Upper lobe of left lung (tissue), 6 donors: ENCODE measurements at regions not wholly inside any gene's neighbourhood (a gene's known extent, or its start where the extent isn't known, plus 50 kb on each side); places are given as distances from the start of the nearest gene placed in this dataset.
A peak's percentile ranks its signal among the peaks of the same experiment; 100 is the strongest.

Source experiments
- ATAC-seq, 2 donors: fragments of 200-7000 bp; cut with Tn5 transposase; one replicate each; pipeline ENCODE4 v1.9.1; 2022; ENCODE audit warnings: mild to moderate bottlenecking in 2 of 2, moderate library complexity in 2 of 2; ENCODE audit not compliant: low FRiP score in 2 of 2
- DNase-seq, 2 donors: peaks; one replicate each; pipeline ENCODE4 v3.0.0-alpha.2; 2019 to 2020
- H3K27ac ChIP-seq, 4 donors: fragments of 200-600 bp; sonication (generic); one replicate each; pipeline ENCODE4 v1.5.1; 2016 to 2019
- H3K27me3 ChIP-seq, 4 donors: fragments of 200-600 bp; sonication (generic); one replicate each; pipeline ENCODE4 v1.5.1; 2017 to 2019
- H3K36me3 ChIP-seq, 4 donors: fragments of 200-600 bp; sonication (generic); one replicate each; pipeline ENCODE4 v1.5.1; 2016 to 2019
- H3K4me1 ChIP-seq, 4 donors: fragments of 200-600 bp; sonication (generic); one replicate each; pipeline ENCODE4 v1.5.1; 2018 to 2019
- H3K4me3 ChIP-seq, 4 donors: fragments of 200-600 bp; sonication (generic); one replicate each; pipeline ENCODE4 v1.5.1; 2017 to 2019; ENCODE audit warnings: mild to moderate bottlenecking in 2 of 4, moderate library complexity in 1 of 4
- H3K9me3 ChIP-seq, 4 donors: fragments of 200-600 bp; sonication (generic); one replicate each; pipeline ENCODE4 v1.5.1; 2018 to 2019
- EP300 ChIP-seq, 4 donors: sonication (generic); formaldehyde crosslinking; IDR thresholded peaks; one replicate each; pipeline ENCODE4 v1.5.1; 2017; ENCODE audit warnings: antibody characterized with exemption in 4 of 4, control low read depth in 2 of 4
- POLR2A ChIP-seq, 4 donors: fragments of 450-650 bp; IDR thresholded peaks; one replicate each; pipeline ENCODE4 v1.5.1; 2016 to 2017; ENCODE audit warnings: antibody characterized with exemption in 4 of 4, mild to moderate bottlenecking in 2 of 4
- POLR2AphosphoS5 ChIP-seq, 2 donors: sonication (generic); formaldehyde crosslinking; IDR thresholded peaks; one replicate each; pipeline ENCODE4 v1.5.1; 2017; ENCODE audit warnings: antibody characterized with exemption in 2 of 2
- WGBS, 2 donors: methylation state at CpG; one replicate each; pipeline ENCODE4 v1.1.5; 2017 to 2018; 5-methylcytosine and 5-hydroxymethylcytosine counted together
- TF ChIP-seq, protein P1 (sequence below), 6 experiments: fragments of 450-650 bp in 4 of 6; fragments of 200-600 bp in 2 of 6; sonication (generic) in 2 of 6; IDR thresholded peaks; one replicate each; pipeline ENCODE4 v1.5.1; 2016 to 2019; ENCODE audit warnings: antibody characterized with exemption in 6 of 6
- donor health status: DM: no; HTN: no; CAD: no; lungs with moderate emphysema.
- donor health status: DM: no; HTN: yes; CAD: no; lungs with severe emphysema.

DNA sequence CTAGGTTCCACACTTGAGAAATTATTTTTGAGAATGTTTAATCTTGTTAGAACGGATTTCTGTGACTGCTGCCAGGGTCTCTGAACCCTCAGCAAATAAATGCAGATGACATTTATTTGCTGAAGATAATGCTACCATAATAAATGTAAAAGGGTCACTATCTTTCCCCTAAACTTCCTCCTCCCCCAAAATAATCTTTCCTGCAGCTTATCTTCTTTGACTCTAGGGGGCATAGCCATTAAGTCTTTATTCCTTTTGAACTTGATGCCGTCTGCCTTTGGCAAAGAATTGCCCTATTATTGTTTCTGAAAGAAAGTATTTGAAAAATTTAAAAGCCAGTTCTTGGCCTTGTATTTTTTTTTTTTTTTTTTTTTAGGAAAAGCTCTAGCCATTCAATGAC is 63.6 kb upstream of the ACSL3 start:
- H3K27me3 ChIP-seq: no peaks in the 10 kb centered on the region
- no peaks in the 10 kb centered on the region for H3K36me3 ChIP-seq
- TF ChIP-seq POLR2A (IDR thresholded peaks at IDR 0.05): no peak
- TF ChIP-seq, protein P1, sequence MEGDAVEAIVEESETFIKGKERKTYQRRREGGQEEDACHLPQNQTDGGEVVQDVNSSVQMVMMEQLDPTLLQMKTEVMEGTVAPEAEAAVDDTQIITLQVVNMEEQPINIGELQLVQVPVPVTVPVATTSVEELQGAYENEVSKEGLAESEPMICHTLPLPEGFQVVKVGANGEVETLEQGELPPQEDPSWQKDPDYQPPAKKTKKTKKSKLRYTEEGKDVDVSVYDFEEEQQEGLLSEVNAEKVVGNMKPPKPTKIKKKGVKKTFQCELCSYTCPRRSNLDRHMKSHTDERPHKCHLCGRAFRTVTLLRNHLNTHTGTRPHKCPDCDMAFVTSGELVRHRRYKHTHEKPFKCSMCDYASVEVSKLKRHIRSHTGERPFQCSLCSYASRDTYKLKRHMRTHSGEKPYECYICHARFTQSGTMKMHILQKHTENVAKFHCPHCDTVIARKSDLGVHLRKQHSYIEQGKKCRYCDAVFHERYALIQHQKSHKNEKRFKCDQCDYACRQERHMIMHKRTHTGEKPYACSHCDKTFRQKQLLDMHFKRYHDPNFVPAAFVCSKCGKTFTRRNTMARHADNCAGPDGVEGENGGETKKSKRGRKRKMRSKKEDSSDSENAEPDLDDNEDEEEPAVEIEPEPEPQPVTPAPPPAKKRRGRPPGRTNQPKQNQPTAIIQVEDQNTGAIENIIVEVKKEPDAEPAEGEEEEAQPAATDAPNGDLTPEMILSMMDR (IDR thresholded peaks at IDR 0.05): peak; percentile 18 to 48 (median 35)
- H3K4me3 ChIP-seq: no peak overlapping the region
- 7 to 22% methylated on average over 2 of the region's 2 CpGs for WGBS, 2 donors
- no peak for DNase-seq
- ATAC-seq: peak in 1 of 2 donors; percentile 45
- H3K9me3 ChIP-seq: no peaks in the 10 kb centered on the region
- H3K4me1 ChIP-seq: peaks cover 30 to 43% (median 36%) of the 10 kb centered on the region in 4 donors
- peak overlapping the region; percentile 28 to 78 (median 53) for H3K27ac ChIP-seq

- Histone ChIP-seq H3K27ac (peak overlapping the region in 3 of 4 donors; percentile 54 to 78 (median 55)), H3K4me3 (no peak overlapping the region), H3K9me3 (no peaks in the 10 kb centered on the region), H3K36me3 (no peaks in the 10 kb centered on the region), H3K27me3 (no peaks in the 10 kb centered on the region), H3K4me1 (peaks cover 24 to 36% (median 31%) of the 10 kb centered on the region in 4 donors)
- peak in 1 of 4 donors; percentile 10 for TF ChIP-seq EP300 (IDR thresholded peaks at IDR 0.05)
- TF ChIP-seq, protein P1 (IDR thresholded peaks at IDR 0.05): no peak
- peak in 1 of 2 donors; percentile 56 for TF ChIP-seq POLR2AphosphoS5 (IDR thresholded peaks at IDR 0.05)
- 57 to 67% methylated on average over 3 of the region's 3 CpGs for WGBS, 2 donors
- DNase-seq (no peak), ATAC-seq (peak in 1 of 2 donors; percentile 38)
Measured at GRCh38 chr2:222797871-222798270, 63.0 kb upstream of the ACSL3 start.

- H3K9me3 ChIP-seq: no peaks in the 10 kb centered on the region
- no peak for ATAC-seq
- peaks cover 24 to 32% (median 30%) of the 10 kb centered on the region in 4 donors for H3K4me1 ChIP-seq
- no peaks in the 10 kb centered on the region for H3K36me3 ChIP-seq
- H3K4me3 ChIP-seq: no peak overlapping the region
- DNase-seq: no peak
- no peaks in the 10 kb centered on the region for H3K27me3 ChIP-seq
- peak overlapping the region; percentile 15 to 78 (median 48) for H3K27ac ChIP-seq
- no peak for TF ChIP-seq POLR2A (IDR thresholded peaks at IDR 0.05)
- no peak for TF ChIP-seq POLR2AphosphoS5 (IDR thresholded peaks at IDR 0.05)
- no peak for TF ChIP-seq EP300 (IDR thresholded peaks at IDR 0.05)
- TF ChIP-seq, protein P1 (IDR thresholded peaks at IDR 0.05): no peak
Measured at GRCh38 chr2:222798528-222798927, 62.3 kb upstream of the ACSL3 start.

DNA sequence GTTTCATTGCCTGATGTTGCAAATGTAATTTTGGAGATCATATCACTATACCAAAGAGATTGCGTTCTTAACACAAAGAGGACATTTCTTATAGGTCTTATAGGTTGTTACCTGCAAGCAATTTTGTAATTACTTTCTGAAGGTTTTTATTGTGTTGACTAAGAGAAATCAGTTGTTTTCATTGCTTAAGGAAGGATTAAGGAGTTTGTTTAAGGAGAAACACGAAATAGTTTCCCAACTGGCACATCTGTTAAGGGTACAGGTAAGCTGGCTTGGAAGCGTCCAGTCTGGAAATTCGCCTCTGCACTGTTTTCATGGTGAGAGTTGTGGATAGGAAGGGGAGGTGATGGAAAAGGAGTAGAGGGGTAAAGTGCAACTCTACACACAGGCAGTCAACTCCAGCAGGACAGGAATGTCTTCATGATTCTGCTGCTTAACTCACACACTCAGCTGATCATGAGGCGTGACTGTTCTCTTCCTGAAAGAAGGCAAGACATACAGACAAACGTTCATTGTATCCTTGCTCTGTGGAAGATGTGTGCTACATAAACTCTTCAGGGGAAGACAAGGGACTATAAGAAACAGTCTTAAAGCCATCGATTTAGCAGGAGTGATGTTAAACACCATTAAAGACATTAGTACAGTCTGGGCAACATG is 61.4 kb upstream of the ACSL3 start:
- Histone ChIP-seq H3K4me3 (no peak overlapping the region), H3K36me3 (no peaks in the 10 kb centered on the region), H3K4me1 (peaks cover 24 to 32% (median 30%) of the 10 kb centered on the region in 4 donors), H3K27me3 (no peaks in the 10 kb centered on the region), H3K27ac (no peak overlapping the region), H3K9me3 (no peaks in the 10 kb centered on the region)
- TF ChIP-seq EP300 (IDR thresholded peaks at IDR 0.05): no peak
- no peak for TF ChIP-seq POLR2A (IDR thresholded peaks at IDR 0.05)
- TF ChIP-seq, protein P1 (IDR thresholded peaks at IDR 0.05): no peak
- no peak for TF ChIP-seq POLR2AphosphoS5 (IDR thresholded peaks at IDR 0.05)
- ATAC-seq (no peak), DNase-seq (no peak)
- WGBS, 2 donors: 86 to 88% methylated on average over 7 of the region's 7 CpGs
